ENCODE measurements at regions not wholly inside any gene's neighbourhood (a gene's known extent, or its start where the extent isn't known, plus 50 kb on each side); places are given as distances from the start of the nearest gene placed in this dataset.
"Not testable (repeated sequence)": the region's sequence is repeated elsewhere in the genome, so short reads cannot be mapped to it uniquely, and the experiment has no call there.

GRCh38 chr10:8174762-8175161 is 120.3 kb downstream of the GATA3 start:
- DNase-seq, result no peak

- not testable (repeated sequence) for DNase-seq
These were observed 123.0 kb downstream of the GATA3 start for GRCh38 chr10:8177526-8177925.

- not testable (repeated sequence) for DNase-seq
These were observed 125.3 kb downstream of the GATA3 start for GRCh38 chr10:8179773-8180172.

GRCh38 chr10:8180360-8181109 is 126.0 kb downstream of the GATA3 start:
- DNase-seq, result no peak

- DNase-seq, result no peak
These were observed 127.1 kb downstream of the GATA3 start for GRCh38 chr10:8181496-8182157.

- DNase-seq, result no peak
These were observed 128.3 kb downstream of the GATA3 start for GRCh38 chr10:8182806-8183205.

- no peak for DNase-seq
These were observed 128.8 kb downstream of the GATA3 start for GRCh38 chr10:8183241-8183704.

GRCh38 chr10:8187171-8187666 is 132.7 kb downstream of the GATA3 start:
- DNase-seq, result no peak

- no peak for DNase-seq
These were observed 135.0 kb downstream of the GATA3 start for GRCh38 chr10:8189458-8189857.

- no peak for DNase-seq
These were observed 137.8 kb downstream of the GATA3 start for GRCh38 chr10:8192301-8192700.

GRCh38 chr10:8193546-8193945 is 139.1 kb downstream of the GATA3 start:
- DNase-seq, result no peak

GRCh38 chr10:8194050-8194449 is 139.6 kb downstream of the GATA3 start:
- no peak for DNase-seq

- no peak for DNase-seq
These were observed 152.4 kb downstream of the GATA3 start for GRCh38 chr10:8206882-8207281.

GRCh38 chr10:8211631-8212030 is 157.1 kb downstream of the GATA3 start:
- DNase-seq, result no peak

GRCh38 chr10:8213735-8214134 is 159.2 kb downstream of the GATA3 start:
- no peak for DNase-seq

GRCh38 chr10:8214587-8214986 is 160.1 kb downstream of the GATA3 start:
- DNase-seq, result no peak

GRCh38 chr10:8216893-8217292 is 162.4 kb downstream of the GATA3 start:
- no peak for DNase-seq

GRCh38 chr10:8221451-8221850 is 167.0 kb downstream of the GATA3 start:
- DNase-seq, result no peak

- no peak for DNase-seq
These were observed 170.1 kb downstream of the GATA3 start for GRCh38 chr10:8224591-8224990.

- no peak for DNase-seq
These were observed 170.7 kb downstream of the GATA3 start for GRCh38 chr10:8225187-8225586.

- DNase-seq, result no peak
These were observed 172.8 kb downstream of the GATA3 start for GRCh38 chr10:8227246-8227645.

GRCh38 chr10:8229153-8229552 is 174.7 kb downstream of the GATA3 start:
- no peak for DNase-seq

GRCh38 chr10:8230902-8231301 is 176.4 kb downstream of the GATA3 start:
- DNase-seq, result no peak

- DNase-seq, result no peak
These were observed 178.6 kb downstream of the GATA3 start for GRCh38 chr10:8233049-8233448.

All from NCI-H510A treated with DMSO at 0.1 percent for 48 hours (cell line).